NCI-H1417 (cell line): ENCODE measurements at regions not wholly inside any gene's neighbourhood (a gene's known extent, or its start where the extent isn't known, plus 50 kb on each side); places are given as distances from the start of the nearest gene placed in this dataset.
A peak's percentile ranks its signal among the peaks of the same experiment; 100 is the strongest.
"Not testable (repeated sequence)": the region's sequence is repeated elsewhere in the genome, so short reads cannot be mapped to it uniquely, and the experiment has no call there.

Experiments
- DNase-seq, 3 experiments: peaks; one replicate each; lab custom pipeline; 2025; lab: John Stamatoyannopoulos, UW

- DNase-seq = no peak
Measured at GRCh38 chr14:84298663-84299195, 1231.2 kb upstream of the FLRT2 start.

- DNase-seq = no peak
Measured at GRCh38 chr14:84303140-84303539, 1226.8 kb upstream of the FLRT2 start.

GRCh38 chr14:84312551-84312950, 1217.4 kb upstream of the FLRT2 start:
- no peak for DNase-seq

GRCh38 chr14:84323450-84323849, 1206.5 kb upstream of the FLRT2 start:
- no peak for DNase-seq

- no peak for DNase-seq
Measured at GRCh38 chr14:84323978-84324377, 1206.0 kb upstream of the FLRT2 start.

- DNase-seq = no peak
Measured at GRCh38 chr14:84336433-84336832, 1193.5 kb upstream of the FLRT2 start.

- DNase-seq = no peak
Measured at GRCh38 chr14:84340938-84341337, 1189.0 kb upstream of the FLRT2 start.

- DNase-seq = not testable (repeated sequence)
Measured at GRCh38 chr14:84341867-84342266, 1188.1 kb upstream of the FLRT2 start.

- DNase-seq = peak in 1 of 3 experiments; percentile 65
Measured at GRCh38 chr14:84343656-84344055, 1186.3 kb upstream of the FLRT2 start.

- no peak for DNase-seq
Measured at GRCh38 chr14:84351646-84352045, 1178.3 kb upstream of the FLRT2 start.

GRCh38 chr14:84361476-84361875, 1168.5 kb upstream of the FLRT2 start:
- no peak for DNase-seq

- no peak for DNase-seq
Measured at GRCh38 chr14:84375235-84375634, 1154.7 kb upstream of the FLRT2 start.

- DNase-seq = no peak
Measured at GRCh38 chr14:84390010-84390409, 1139.9 kb upstream of the FLRT2 start.

GRCh38 chr14:84397631-84398030, 1132.3 kb upstream of the FLRT2 start:
- DNase-seq = no peak

- no peak for DNase-seq
Measured at GRCh38 chr14:84399296-84399910, 1130.5 kb upstream of the FLRT2 start.

- DNase-seq = no peak
Measured at GRCh38 chr14:84401631-84402030, 1128.3 kb upstream of the FLRT2 start.

- peak in 1 of 3 experiments; percentile 51 for DNase-seq
Measured at GRCh38 chr14:84403585-84403984, 1126.4 kb upstream of the FLRT2 start.

GRCh38 chr14:84404246-84404645, 1125.7 kb upstream of the FLRT2 start:
- no peak for DNase-seq

- no peak for DNase-seq
Measured at GRCh38 chr14:84409435-84409834, 1120.5 kb upstream of the FLRT2 start.

- DNase-seq = no peak
Measured at GRCh38 chr14:84410344-84410743, 1119.6 kb upstream of the FLRT2 start.

- no peak for DNase-seq
Measured at GRCh38 chr14:84420221-84420620, 1109.7 kb upstream of the FLRT2 start.

GRCh38 chr14:84421621-84422020, 1108.3 kb upstream of the FLRT2 start:
- DNase-seq = peak in 1 of 3 experiments; percentile 67

GRCh38 chr14:84425968-84426367, 1104.0 kb upstream of the FLRT2 start:
- no peak for DNase-seq

GRCh38 chr14:84432676-84433075, 1097.3 kb upstream of the FLRT2 start:
- peak in 2 of 3 experiments; percentile 58 to 89 for DNase-seq
